ENCODE measurements at regions not wholly inside any gene's neighbourhood (a gene's known extent, or its start where the extent isn't known, plus 50 kb on each side); places are given as distances from the start of the nearest gene placed in this dataset.
"Not testable (repeated sequence)": the region's sequence is repeated elsewhere in the genome, so short reads cannot be mapped to it uniquely, and the experiment has no call there.

DNA sequence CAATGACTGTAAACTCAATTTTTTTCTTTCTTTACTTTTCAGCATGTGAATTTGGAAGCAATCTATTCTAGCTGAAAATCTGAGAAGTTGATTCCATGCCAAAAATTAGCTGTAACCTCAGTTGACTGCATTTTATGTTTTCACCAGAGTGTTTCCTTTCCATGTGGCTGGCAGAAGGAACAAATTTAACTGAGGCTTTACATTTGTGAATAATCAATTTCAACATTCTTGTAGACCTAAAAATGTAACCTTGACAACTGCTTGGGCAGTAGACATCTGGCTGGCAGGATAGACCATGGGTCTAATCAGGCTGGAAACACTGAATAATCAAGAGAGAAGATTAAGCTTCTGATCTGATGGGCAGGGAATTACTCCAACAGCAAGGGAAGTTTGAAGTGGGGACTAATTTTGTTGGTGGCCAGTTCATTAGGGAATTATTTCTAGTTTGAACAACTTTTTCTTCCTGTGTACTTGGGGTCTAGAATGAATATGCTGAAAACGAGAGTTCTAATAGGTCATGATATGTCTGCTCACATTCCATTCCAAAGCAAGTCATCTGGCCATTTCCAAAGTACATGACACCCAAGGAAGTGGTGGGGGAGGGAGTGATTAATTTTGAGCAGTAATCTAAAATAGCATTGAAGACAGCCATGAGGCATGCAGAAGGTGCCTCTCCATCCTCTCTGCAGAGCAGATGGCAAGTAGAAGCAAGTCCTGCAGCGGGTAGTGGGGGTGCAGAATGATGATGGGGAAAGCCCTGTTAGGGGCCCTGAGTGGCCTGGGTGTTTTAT is 68.2 kb downstream of the ATP23 start:
- POLR2A ChIA-PET = no interaction called here
- intact Hi-C loops (cut with micrococcal nuclease; ENCODE audit: unreplicated experiment) = no loop called here
- ATAC-seq (no peak), DNase-seq (ENCODE audit: low read depth, low spot score) (no peak)
- no peaks in the 10 kb centered on the region for H3K9me3 ChIP-seq (ENCODE audit: control insufficient read depth, insufficient read depth, low read depth, low read length)
- no TSS peak for BruUV-seq (replicated peaks)
- H3K27ac ChIP-seq (ENCODE audit: low read length) = no peak overlapping the region
- H3K36me3 ChIP-seq (ENCODE audit: control insufficient read depth, insufficient read depth, low read length) = no peaks in the 10 kb centered on the region
- H3K4me3 ChIP-seq (ENCODE audit: low read depth in 2 of 2, low read length in 2 of 2) = no peak overlapping the region
- H3K4me1 ChIP-seq (ENCODE audit: control insufficient read depth, insufficient read depth, low read length) = no peaks in the 10 kb centered on the region
- in situ Hi-C loops (cut with HindIII; ENCODE audit: low pct_unique_long_range_greater_than_20kb, low sequenced_read_pairs) = no loop called here
- H3K27me3 ChIP-seq (ENCODE audit: control insufficient read depth, insufficient read depth, low read length) = no peaks in the 10 kb centered on the region
- TF ChIP-seq SIN3A (IDR thresholded peaks at IDR 0.05; ENCODE audit: borderline replicate concordance, insufficient read depth, low read depth, low read length) (no peak), POLR2AphosphoS5 (IDR thresholded peaks at IDR 0.05; ENCODE audit: low read depth, low read length) (no peak), TCF7L2 (IDR thresholded peaks at IDR 0.05; ENCODE audit: low read depth, low read length) (no peak)
- TF ChIP-seq, protein P1, sequence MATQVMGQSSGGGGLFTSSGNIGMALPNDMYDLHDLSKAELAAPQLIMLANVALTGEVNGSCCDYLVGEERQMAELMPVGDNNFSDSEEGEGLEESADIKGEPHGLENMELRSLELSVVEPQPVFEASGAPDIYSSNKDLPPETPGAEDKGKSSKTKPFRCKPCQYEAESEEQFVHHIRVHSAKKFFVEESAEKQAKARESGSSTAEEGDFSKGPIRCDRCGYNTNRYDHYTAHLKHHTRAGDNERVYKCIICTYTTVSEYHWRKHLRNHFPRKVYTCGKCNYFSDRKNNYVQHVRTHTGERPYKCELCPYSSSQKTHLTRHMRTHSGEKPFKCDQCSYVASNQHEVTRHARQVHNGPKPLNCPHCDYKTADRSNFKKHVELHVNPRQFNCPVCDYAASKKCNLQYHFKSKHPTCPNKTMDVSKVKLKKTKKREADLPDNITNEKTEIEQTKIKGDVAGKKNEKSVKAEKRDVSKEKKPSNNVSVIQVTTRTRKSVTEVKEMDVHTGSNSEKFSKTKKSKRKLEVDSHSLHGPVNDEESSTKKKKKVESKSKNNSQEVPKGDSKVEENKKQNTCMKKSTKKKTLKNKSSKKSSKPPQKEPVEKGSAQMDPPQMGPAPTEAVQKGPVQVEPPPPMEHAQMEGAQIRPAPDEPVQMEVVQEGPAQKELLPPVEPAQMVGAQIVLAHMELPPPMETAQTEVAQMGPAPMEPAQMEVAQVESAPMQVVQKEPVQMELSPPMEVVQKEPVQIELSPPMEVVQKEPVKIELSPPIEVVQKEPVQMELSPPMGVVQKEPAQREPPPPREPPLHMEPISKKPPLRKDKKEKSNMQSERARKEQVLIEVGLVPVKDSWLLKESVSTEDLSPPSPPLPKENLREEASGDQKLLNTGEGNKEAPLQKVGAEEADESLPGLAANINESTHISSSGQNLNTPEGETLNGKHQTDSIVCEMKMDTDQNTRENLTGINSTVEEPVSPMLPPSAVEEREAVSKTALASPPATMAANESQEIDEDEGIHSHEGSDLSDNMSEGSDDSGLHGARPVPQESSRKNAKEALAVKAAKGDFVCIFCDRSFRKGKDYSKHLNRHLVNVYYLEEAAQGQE (IDR thresholded peaks at IDR 0.05; ENCODE audit: insufficient read depth in 1 of 2, low read depth in 2 of 2, low read length in 1 of 2) = no peak
- CTCF ChIA-PET = no interaction called here

GRCh38 chr12:58011676-58012075 is 70.3 kb downstream of the ATP23 start:
- intact Hi-C loops (cut with micrococcal nuclease; ENCODE audit: unreplicated experiment) (no loop called here), in situ Hi-C loops (cut with HindIII; ENCODE audit: low pct_unique_long_range_greater_than_20kb, low sequenced_read_pairs) (no loop called here)
- H3K27me3 ChIP-seq (ENCODE audit: control insufficient read depth, insufficient read depth, low read length) = no peaks in the 10 kb centered on the region
- no peak for ATAC-seq
- H3K4me1 ChIP-seq (ENCODE audit: control insufficient read depth, insufficient read depth, low read length) = no peaks in the 10 kb centered on the region
- TF ChIP-seq, protein P1 (IDR thresholded peaks at IDR 0.05; ENCODE audit: insufficient read depth in 1 of 2, low read depth in 2 of 2, low read length in 1 of 2) = no peak
- no TSS peak for BruUV-seq (replicated peaks)
- POLR2A ChIA-PET = no interaction called here
- H3K9me3 ChIP-seq (ENCODE audit: control insufficient read depth, insufficient read depth, low read depth, low read length) = no peaks in the 10 kb centered on the region
- no peak overlapping the region for H3K27ac ChIP-seq (ENCODE audit: low read length)
- H3K36me3 ChIP-seq (ENCODE audit: control insufficient read depth, insufficient read depth, low read length) = no peaks in the 10 kb centered on the region
- DNase-seq (ENCODE audit: low read depth, low spot score) = no peak
- H3K4me3 ChIP-seq (ENCODE audit: low read depth in 2 of 2, low read length in 2 of 2) = no peak overlapping the region
- CTCF ChIA-PET = no interaction called here

DNA sequence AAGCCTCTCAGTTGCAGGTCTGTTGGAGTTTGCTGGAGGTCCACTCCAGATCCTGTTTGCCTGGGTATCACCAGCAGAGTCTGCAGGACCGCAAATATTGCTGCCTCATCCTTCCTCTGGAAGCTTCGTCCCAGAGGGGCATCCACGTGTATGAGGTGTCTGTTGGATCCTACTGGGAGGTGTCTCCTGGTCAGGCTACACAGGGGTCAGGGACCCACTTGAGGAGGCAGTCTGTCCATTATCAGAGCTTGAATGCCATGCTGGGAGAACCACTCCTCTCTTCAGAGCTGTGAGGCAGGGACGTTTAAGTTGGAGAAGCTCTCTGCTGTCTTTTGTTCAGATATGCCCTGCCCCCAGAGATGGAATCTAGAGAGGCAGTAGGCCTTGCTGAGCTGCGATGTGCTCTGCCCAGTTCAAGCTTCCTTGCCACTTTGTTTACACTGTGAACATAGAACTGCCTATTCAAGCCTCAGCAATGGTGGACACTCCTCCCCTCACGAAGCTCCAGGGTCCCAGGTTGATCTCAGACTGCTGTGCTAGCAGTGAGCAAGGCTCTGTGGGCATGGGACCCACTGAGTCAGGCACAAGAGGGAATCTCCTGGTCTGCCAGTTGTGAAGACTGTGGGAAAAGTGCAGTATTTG is 81.1 kb downstream of the ATP23 start:
- DNase-seq (ENCODE audit: low read depth, low spot score); H3K27ac ChIP-seq (ENCODE audit: low read length); intact Hi-C loops (cut with micrococcal nuclease; ENCODE audit: unreplicated experiment); H3K4me1 ChIP-seq (ENCODE audit: control insufficient read depth, insufficient read depth, low read length); CTCF ChIA-PET; H3K36me3 ChIP-seq (ENCODE audit: control insufficient read depth, insufficient read depth, low read length); POLR2A ChIA-PET; H3K27me3 ChIP-seq (ENCODE audit: control insufficient read depth, insufficient read depth, low read length); H3K4me3 ChIP-seq (ENCODE audit: low read depth in 2 of 2, low read length in 2 of 2); H3K9me3 ChIP-seq (ENCODE audit: control insufficient read depth, insufficient read depth, low read depth, low read length); ATAC-seq; BruUV-seq (replicated peaks); in situ Hi-C loops (cut with HindIII; ENCODE audit: low pct_unique_long_range_greater_than_20kb, low sequenced_read_pairs): not testable (repeated sequence)

Measured in Panc1 (cell line).